RWPE2 (cell line): ENCODE measurements at regions not wholly inside any gene's neighbourhood (a gene's known extent, or its start where the extent isn't known, plus 50 kb on each side); places are given as distances from the start of the nearest gene placed in this dataset.

ENCODE experiments used
- ATAC-seq: fragments of 200-7000 bp; cut with Tn5 transposase; 3 replicates; pipeline ENCODE4 v1.9.1; 2021; ENCODE audit warnings: low read depth
- DNase-seq: peaks from one replicate; pipeline ENCODE4 v3.0.0-alpha.2; 2020; ENCODE audit warnings: low spot score
- H3K27ac ChIP-seq: fragments of 450-650 bp; 2 replicates; pipeline ENCODE4 v1.5.1; 2017; ENCODE audit warnings: mild to moderate bottlenecking; ENCODE audit not compliant: poor library complexity, severe bottlenecking
- H3K27me3 ChIP-seq: fragments of 250-450 bp; sonication (Bioruptor Pico); 2 replicates; pipeline ENCODE4 v1.5.1; 2021; ENCODE audit warnings: mild to moderate bottlenecking, moderate library complexity; ENCODE audit not compliant: insufficient read depth, poor library complexity, severe bottlenecking
- H3K36me3 ChIP-seq: fragments of 250-450 bp; sonication (Bioruptor Pico); 2 replicates; pipeline ENCODE4 v1.5.1; 2020; ENCODE audit warnings: low read depth, mild to moderate bottlenecking, moderate library complexity
- H3K4me1 ChIP-seq: fragments of 250-450 bp; sonication (Bioruptor Pico); 2 replicates; pipeline ENCODE4 v1.5.1; 2021; ENCODE audit warnings: mild to moderate bottlenecking, moderate library complexity; ENCODE audit not compliant: insufficient read depth, poor library complexity, severe bottlenecking
- H3K4me3 ChIP-seq: fragments of 250-450 bp; sonication (Bioruptor Pico); 2 replicates; pipeline ENCODE4 v1.5.1; 2021; ENCODE audit warnings: mild to moderate bottlenecking, moderate library complexity; ENCODE audit not compliant: severe bottlenecking
- H3K9me3 ChIP-seq: fragments of 250-450 bp; sonication (Bioruptor Pico); 2 replicates; pipeline ENCODE4 v1.5.1; 2021; ENCODE audit warnings: mild to moderate bottlenecking, moderate library complexity; ENCODE audit not compliant: severe bottlenecking
- CTCF ChIP-seq: fragments of 450-650 bp; IDR thresholded peaks from one replicate; pipeline ENCODE4 v1.5.1; 2017; ENCODE audit warnings: mild to moderate bottlenecking, moderate library complexity; ENCODE audit not compliant: poor library complexity, severe bottlenecking

GRCh38 chr10:63915240-63915639 is 394.0 kb downstream of the REEP3 start:
- H3K4me1 ChIP-seq = no peaks in the 10 kb centered on the region
- DNase-seq (no peak), ATAC-seq (no peak)
- peaks cover 4% of the 10 kb centered on the region for H3K27me3 ChIP-seq
- H3K27ac ChIP-seq = no peak overlapping the region
- H3K36me3 ChIP-seq = no peaks in the 10 kb centered on the region
- no peak for TF ChIP-seq CTCF
- no peaks in the 10 kb centered on the region for H3K9me3 ChIP-seq
- no peak overlapping the region for H3K4me3 ChIP-seq

GRCh38 chr10:63917363-63917762 is 396.2 kb downstream of the REEP3 start:
- Histone ChIP-seq H3K4me1 (no peaks in the 10 kb centered on the region), H3K27me3 (no peaks in the 10 kb centered on the region), H3K27ac (no peak overlapping the region), H3K36me3 (no peaks in the 10 kb centered on the region), H3K4me3 (no peak overlapping the region), H3K9me3 (no peaks in the 10 kb centered on the region)
- no peak for ATAC-seq
- no peak for DNase-seq
- TF ChIP-seq CTCF = no peak

- no peaks in the 10 kb centered on the region for H3K4me1 ChIP-seq
- H3K36me3 ChIP-seq = no peaks in the 10 kb centered on the region
- DNase-seq (no peak), ATAC-seq (no peak)
- H3K27me3 ChIP-seq = no peaks in the 10 kb centered on the region
- H3K9me3 ChIP-seq = no peaks in the 10 kb centered on the region
- H3K27ac ChIP-seq = no peak overlapping the region
- TF ChIP-seq CTCF = no peak
- no peak overlapping the region for H3K4me3 ChIP-seq
These were observed 398.5 kb downstream of the REEP3 start for GRCh38 chr10:63919575-63920279.

GRCh38 chr10:63920926-63921325 is 399.7 kb downstream of the REEP3 start:
- Histone ChIP-seq H3K4me1 (no peaks in the 10 kb centered on the region), H3K27ac (no peak overlapping the region), H3K9me3 (no peaks in the 10 kb centered on the region), H3K27me3 (no peaks in the 10 kb centered on the region), H3K36me3 (no peaks in the 10 kb centered on the region), H3K4me3 (no peak overlapping the region)
- no peak for ATAC-seq
- DNase-seq = no peak
- no peak for TF ChIP-seq CTCF

GRCh38 chr10:63921908-63922467 is 400.8 kb downstream of the REEP3 start:
- no peak for ATAC-seq

More at GRCh38 chr10:63921908-63922467, 400.8 kb downstream of the REEP3 start:
- no peak for DNase-seq
- no peak overlapping the region for H3K4me3 ChIP-seq
- no peaks in the 10 kb centered on the region for H3K9me3 ChIP-seq
- no peaks in the 10 kb centered on the region for H3K4me1 ChIP-seq
- no peak overlapping the region for H3K27ac ChIP-seq
- no peak for TF ChIP-seq CTCF
- no peaks in the 10 kb centered on the region for H3K36me3 ChIP-seq
- no peaks in the 10 kb centered on the region for H3K27me3 ChIP-seq
